Astrocyte (in vitro differentiated cells and primary cell): ENCODE measurements at regions not wholly inside any gene's neighbourhood (a gene's known extent, or its start where the extent isn't known, plus 50 kb on each side); places are given as distances from the start of the nearest gene placed in this dataset.

Experiments used
- DNase-seq: peaks from one replicate; pipeline ENCODE4 v3.0.0-alpha.2; 2010; ENCODE audit warnings: low read depth
- FAIRE-seq: peaks from 2 replicates; lab custom pipeline; 2011; peaks lifted over from hg19 to GRCh38; lab: Jason Lieb, UNC
- H2AFZ ChIP-seq: 2 replicates; pipeline ENCODE4 v1.6.0; 2012; ENCODE audit warnings: low read depth, low read length, inconsistent platforms
- H3K27ac ChIP-seq: 2 replicates; pipeline ENCODE4 v1.5.1; 2011; ENCODE audit warnings: low read depth, low read length, inconsistent platforms
- H3K27me3 ChIP-seq: 2 replicates; pipeline ENCODE4 v1.6.0; 2011; ENCODE audit warnings: low read length, inconsistent platforms; ENCODE audit not compliant: insufficient read depth
- H3K36me3 ChIP-seq: 2 replicates; pipeline ENCODE4 v1.5.1; 2011; ENCODE audit warnings: low read length, inconsistent platforms; ENCODE audit not compliant: insufficient read depth
- H3K4me1 ChIP-seq: 2 replicates; pipeline ENCODE4 v1.5.1; 2011; ENCODE audit warnings: low read length, inconsistent platforms; ENCODE audit not compliant: insufficient read depth
- H3K4me2 ChIP-seq: 2 replicates; pipeline ENCODE4 v1.6.0; 2012; ENCODE audit warnings: low read length, inconsistent platforms
- H3K4me3 ChIP-seq: 2 replicates; pipeline ENCODE4 v1.5.1; 2011; ENCODE audit warnings: low read depth, mild to moderate bottlenecking, low read length, inconsistent platforms; ENCODE audit not compliant: insufficient read depth
- H3K79me2 ChIP-seq: 2 replicates; pipeline ENCODE4 v1.6.0; 2012; ENCODE audit warnings: mild to moderate bottlenecking, low read length, inconsistent platforms; ENCODE audit not compliant: insufficient read depth
- H3K9ac ChIP-seq: 2 replicates; pipeline ENCODE4 v1.6.0; 2012; ENCODE audit warnings: mild to moderate bottlenecking, low read length, inconsistent platforms
- H3K9me3 ChIP-seq: 2 replicates; pipeline ENCODE4 v1.5.1; 2012; ENCODE audit warnings: low read depth, mild to moderate bottlenecking, low read length, inconsistent platforms; ENCODE audit not compliant: insufficient read depth
- H4K20me1 ChIP-seq: 2 replicates; pipeline ENCODE4 v1.6.0; 2012; ENCODE audit warnings: low read length, inconsistent platforms; ENCODE audit not compliant: insufficient read depth
- H3K27ac Mint-ChIP-seq: one replicate; pipeline ENCODE4 v1.8.0; 2021; ENCODE audit warnings: mild to moderate bottlenecking, mixed read lengths; ENCODE audit not compliant: unreplicated experiment
- H3K27me3 Mint-ChIP-seq: one replicate; pipeline ENCODE4 v1.8.0; 2021; ENCODE audit warnings: low read depth, mixed read lengths; ENCODE audit not compliant: unreplicated experiment
- H3K36me3 Mint-ChIP-seq: one replicate; pipeline ENCODE4 v1.8.0; 2021; ENCODE audit warnings: low read depth, mixed read lengths; ENCODE audit not compliant: unreplicated experiment
- H3K4me1 Mint-ChIP-seq: one replicate; pipeline ENCODE4 v1.8.0; 2021; ENCODE audit warnings: low read depth, mixed read lengths; ENCODE audit not compliant: unreplicated experiment
- H3K4me3 Mint-ChIP-seq: one replicate; pipeline ENCODE4 v1.8.0; 2021; ENCODE audit warnings: mild to moderate bottlenecking, moderate library complexity, mixed read lengths; ENCODE audit not compliant: unreplicated experiment
- H3K9me3 Mint-ChIP-seq: one replicate; pipeline ENCODE4 v1.8.0; 2021; ENCODE audit warnings: mild to moderate bottlenecking, mixed read lengths; ENCODE audit not compliant: unreplicated experiment
- CTCF ChIP-seq: IDR thresholded peaks from 2 replicates; pipeline ENCODE4 v1.5.1; 2011; ENCODE audit warnings: low read depth, mild to moderate bottlenecking, inconsistent platforms, low read length, moderate library complexity; ENCODE audit not compliant: insufficient read depth
- EZH2 ChIP-seq: IDR thresholded peaks from 2 replicates; pipeline ENCODE4 v1.6.1; 2012; ENCODE audit warnings: mild to moderate bottlenecking, low read length, inconsistent platforms; ENCODE audit not compliant: insufficient read depth

GRCh38 chr9:85260275-85260845 lies 481.4 kb downstream of the AGTPBP1 start:
- DNase-seq (no peak), FAIRE-seq (no peak)
- TF ChIP-seq CTCF (no peak), EZH2 (no peak)
- Histone ChIP-seq H3K9ac (no peak overlapping the region), H3K4me3 (no peak overlapping the region), H3K36me3 (no peaks in the 10 kb centered on the region), H3K27me3 (peaks cover 9% of the 10 kb centered on the region), H3K4me1 (peaks cover 9% of the 10 kb centered on the region), H4K20me1 (no peaks in the 10 kb centered on the region), H3K9me3 (no peaks in the 10 kb centered on the region), H3K79me2 (no peaks in the 10 kb centered on the region), H2AFZ (no peak overlapping the region), H3K4me2 (no peak overlapping the region), H3K27ac (no peak overlapping the region)
- Mint-ChIP-seq H3K27me3 (no peaks in the 10 kb centered on the region), H3K4me1 (peaks cover 22% of the 10 kb centered on the region), H3K36me3 (no peaks in the 10 kb centered on the region), H3K27ac (no peak overlapping the region), H3K4me3 (no peak overlapping the region), H3K9me3 (peaks cover 2% of the 10 kb centered on the region)

- H3K4me3 Mint-ChIP-seq = no peak overlapping the region
- peaks cover 22% of the 10 kb centered on the region for H3K4me1 Mint-ChIP-seq
- TF ChIP-seq CTCF (peak; percentile 83), EZH2 (no peak)
- FAIRE-seq (peak; percentile 88), DNase-seq (peak; percentile 64)
- no peaks in the 10 kb centered on the region for H3K36me3 Mint-ChIP-seq
- Histone ChIP-seq H3K9me3 (no peaks in the 10 kb centered on the region), H3K4me3 (peak overlapping the region; percentile 41), H4K20me1 (no peaks in the 10 kb centered on the region), H3K27me3 (peaks cover 2% of the 10 kb centered on the region), H3K9ac (no peak overlapping the region), H3K27ac (no peak overlapping the region), H3K79me2 (no peaks in the 10 kb centered on the region), H3K4me1 (peaks cover 9% of the 10 kb centered on the region), H3K36me3 (no peaks in the 10 kb centered on the region), H2AFZ (peak overlapping the region; percentile 75), H3K4me2 (peak overlapping the region; percentile 80)
- peak overlapping the region; percentile 78 for H3K27ac Mint-ChIP-seq
- H3K9me3 Mint-ChIP-seq = peaks cover 10% of the 10 kb centered on the region
- H3K27me3 Mint-ChIP-seq = no peaks in the 10 kb centered on the region
Measured at GRCh38 chr9:85258823-85259370, 482.9 kb downstream of the AGTPBP1 start.

- Histone ChIP-seq H3K27ac (no peak overlapping the region), H3K9me3 (no peaks in the 10 kb centered on the region), H3K4me2 (no peak overlapping the region), H3K36me3 (no peaks in the 10 kb centered on the region), H3K27me3 (peaks cover 2% of the 10 kb centered on the region), H3K9ac (no peak overlapping the region), H3K4me1 (peaks cover 9% of the 10 kb centered on the region), H3K4me3 (no peak overlapping the region), H2AFZ (no peak overlapping the region), H4K20me1 (no peaks in the 10 kb centered on the region), H3K79me2 (no peaks in the 10 kb centered on the region)
- TF ChIP-seq EZH2 (no peak), CTCF (no peak)
- Mint-ChIP-seq H3K27me3 (no peaks in the 10 kb centered on the region), H3K4me1 (peaks cover 22% of the 10 kb centered on the region), H3K27ac (no peak overlapping the region), H3K9me3 (peaks cover 10% of the 10 kb centered on the region), H3K36me3 (no peaks in the 10 kb centered on the region), H3K4me3 (no peak overlapping the region)
- DNase-seq = no peak
- FAIRE-seq = no peak
Measured at GRCh38 chr9:85258236-85258635, 483.5 kb downstream of the AGTPBP1 start.
